ENCODE measurements at regions not wholly inside any gene's neighbourhood (a gene's known extent, or its start where the extent isn't known, plus 50 kb on each side); places are given as distances from the start of the nearest gene placed in this dataset.
A peak's percentile ranks its signal among the peaks of the same experiment; 100 is the strongest.

DNA sequence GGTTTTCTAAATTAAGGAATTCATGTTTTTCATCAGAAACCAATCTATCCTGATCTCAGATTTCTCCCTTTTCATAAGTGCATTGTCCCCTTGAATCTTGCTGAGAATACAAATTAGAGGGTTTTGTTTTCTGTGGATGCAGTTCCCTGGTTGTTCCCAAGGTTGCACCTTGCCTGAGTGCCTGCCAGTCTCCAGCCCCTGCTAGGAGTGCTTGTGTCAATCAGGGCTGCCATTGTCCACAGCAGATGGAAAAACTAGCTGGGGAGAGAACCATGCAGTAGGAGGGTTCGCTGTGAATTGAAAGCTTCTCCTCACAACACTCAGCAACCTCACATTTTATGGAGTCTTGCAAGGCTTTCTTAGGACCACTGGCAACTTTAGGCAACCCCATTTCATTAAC is 210.8 kb upstream of the CTNNB1 start:
- TF ChIP-seq, protein P1, sequence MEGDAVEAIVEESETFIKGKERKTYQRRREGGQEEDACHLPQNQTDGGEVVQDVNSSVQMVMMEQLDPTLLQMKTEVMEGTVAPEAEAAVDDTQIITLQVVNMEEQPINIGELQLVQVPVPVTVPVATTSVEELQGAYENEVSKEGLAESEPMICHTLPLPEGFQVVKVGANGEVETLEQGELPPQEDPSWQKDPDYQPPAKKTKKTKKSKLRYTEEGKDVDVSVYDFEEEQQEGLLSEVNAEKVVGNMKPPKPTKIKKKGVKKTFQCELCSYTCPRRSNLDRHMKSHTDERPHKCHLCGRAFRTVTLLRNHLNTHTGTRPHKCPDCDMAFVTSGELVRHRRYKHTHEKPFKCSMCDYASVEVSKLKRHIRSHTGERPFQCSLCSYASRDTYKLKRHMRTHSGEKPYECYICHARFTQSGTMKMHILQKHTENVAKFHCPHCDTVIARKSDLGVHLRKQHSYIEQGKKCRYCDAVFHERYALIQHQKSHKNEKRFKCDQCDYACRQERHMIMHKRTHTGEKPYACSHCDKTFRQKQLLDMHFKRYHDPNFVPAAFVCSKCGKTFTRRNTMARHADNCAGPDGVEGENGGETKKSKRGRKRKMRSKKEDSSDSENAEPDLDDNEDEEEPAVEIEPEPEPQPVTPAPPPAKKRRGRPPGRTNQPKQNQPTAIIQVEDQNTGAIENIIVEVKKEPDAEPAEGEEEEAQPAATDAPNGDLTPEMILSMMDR (IDR thresholded peaks at IDR 0.05) = no peak
- TF ChIP-seq EZH2phosphoT487 (IDR thresholded peaks at IDR 0.05) = no peak
- no peak for TF ChIP-seq EZH2 (IDR thresholded peaks at IDR 0.05)
- peaks cover 9% of the 10 kb centered on the region for H3K4me1 ChIP-seq
- no peaks in the 10 kb centered on the region for H3F3A ChIP-seq (ENCODE audit: low read depth)
- no peak overlapping the region for H3K9ac ChIP-seq
- no peaks in the 10 kb centered on the region for H3K36me3 ChIP-seq
- no peaks in the 10 kb centered on the region for H3K9me3 ChIP-seq (ENCODE audit: low read depth)
- H3K4me3 ChIP-seq = no peak overlapping the region
- Mint-ChIP-seq H3K36me3 (no peaks in the 10 kb centered on the region), H3K4me3 (no peak overlapping the region), H3K9me3 (no peaks in the 10 kb centered on the region), H3K27ac (no peak overlapping the region), H3K27me3 (ENCODE audit: insufficient read depth, low read depth) (peaks cover 3% of the 10 kb centered on the region), H3K4me1 (peaks cover 7% of the 10 kb centered on the region)
- no peak overlapping the region for H3K4me2 ChIP-seq
- peak; percentile 16 for DNase-seq (ENCODE audit: low spot score)
- no peaks in the 10 kb centered on the region for H3K79me2 ChIP-seq (ENCODE audit: low read depth)
- H3K27ac ChIP-seq = no peak overlapping the region
- H2AFZ ChIP-seq (replicated peaks) = no peak overlapping the region
- no peaks in the 10 kb centered on the region for H4K20me1 ChIP-seq (ENCODE audit: low read depth)
- no peaks in the 10 kb centered on the region for H3K27me3 ChIP-seq

DNA sequence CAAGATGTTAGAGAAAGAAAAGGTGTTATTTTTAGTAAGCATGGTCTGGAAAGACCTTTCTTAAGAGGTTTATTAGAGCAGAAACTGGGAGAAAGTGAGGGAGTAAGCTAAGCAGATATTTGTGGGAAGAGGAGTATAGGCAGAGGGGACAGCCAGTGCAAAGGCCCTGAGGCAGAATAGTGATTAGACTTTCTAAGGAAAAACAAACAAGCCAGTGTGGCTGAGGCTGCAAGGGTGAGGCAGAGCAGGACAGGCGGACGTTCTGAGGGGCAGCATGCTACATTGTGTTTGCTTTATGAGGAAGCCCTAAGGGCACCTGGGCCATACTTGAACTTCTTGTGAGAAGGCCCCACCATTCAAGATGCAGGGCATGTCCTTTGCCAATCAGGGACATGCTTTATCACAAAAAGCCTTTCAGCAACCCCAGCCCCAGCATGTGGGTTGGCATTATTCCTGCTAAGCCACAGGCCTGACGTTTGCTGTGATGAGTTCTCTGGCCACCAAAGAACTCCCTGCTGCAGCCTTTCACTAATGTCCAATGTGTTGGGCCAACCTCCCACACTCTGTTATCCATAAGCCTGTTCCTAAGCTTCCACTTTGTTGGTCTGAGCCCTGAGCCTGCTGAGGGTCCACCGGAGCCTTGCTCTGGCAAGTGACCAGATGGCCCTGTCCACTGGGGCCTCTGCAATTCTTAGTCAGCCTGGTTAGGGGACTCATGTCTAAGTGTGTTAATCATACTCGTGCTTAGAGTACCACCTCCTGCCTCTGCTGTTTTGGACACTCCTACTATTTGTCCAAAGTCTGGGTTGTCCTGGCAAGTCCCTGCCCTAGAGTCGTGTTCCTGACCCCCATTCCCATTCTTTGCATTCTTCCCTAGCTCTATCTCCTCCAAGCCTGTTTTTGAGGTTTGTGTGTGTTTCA is 209.9 kb upstream of the CTNNB1 start:
- H3K79me2 ChIP-seq (ENCODE audit: low read depth) = no peaks in the 10 kb centered on the region
- peaks cover 3% of the 10 kb centered on the region for H3K27me3 Mint-ChIP-seq (ENCODE audit: insufficient read depth, low read depth)
- H2AFZ ChIP-seq (replicated peaks) = no peak overlapping the region
- H3K27ac ChIP-seq = no peak overlapping the region
- H3F3A ChIP-seq (ENCODE audit: low read depth) = no peaks in the 10 kb centered on the region
- no peak for DNase-seq (ENCODE audit: low spot score)
- no peak overlapping the region for H3K4me3 ChIP-seq
- no peak overlapping the region for H3K4me2 ChIP-seq
- no peaks in the 10 kb centered on the region for H4K20me1 ChIP-seq (ENCODE audit: low read depth)
- H3K9ac ChIP-seq = no peak overlapping the region
- no peaks in the 10 kb centered on the region for H3K9me3 ChIP-seq (ENCODE audit: low read depth)
- peaks cover 9% of the 10 kb centered on the region for H3K4me1 ChIP-seq
- no peaks in the 10 kb centered on the region for H3K27me3 ChIP-seq
- TF ChIP-seq EZH2 (IDR thresholded peaks at IDR 0.05) = no peak
- TF ChIP-seq EZH2phosphoT487 (IDR thresholded peaks at IDR 0.05) = no peak
- TF ChIP-seq, protein P1 (IDR thresholded peaks at IDR 0.05) = no peak
- H3K27ac Mint-ChIP-seq = no peak overlapping the region
- no peaks in the 10 kb centered on the region for H3K36me3 Mint-ChIP-seq
- H3K4me1 Mint-ChIP-seq = peaks cover 7% of the 10 kb centered on the region
- no peak overlapping the region for H3K4me3 Mint-ChIP-seq
- no peaks in the 10 kb centered on the region for H3K36me3 ChIP-seq
- no peaks in the 10 kb centered on the region for H3K9me3 Mint-ChIP-seq

DNA sequence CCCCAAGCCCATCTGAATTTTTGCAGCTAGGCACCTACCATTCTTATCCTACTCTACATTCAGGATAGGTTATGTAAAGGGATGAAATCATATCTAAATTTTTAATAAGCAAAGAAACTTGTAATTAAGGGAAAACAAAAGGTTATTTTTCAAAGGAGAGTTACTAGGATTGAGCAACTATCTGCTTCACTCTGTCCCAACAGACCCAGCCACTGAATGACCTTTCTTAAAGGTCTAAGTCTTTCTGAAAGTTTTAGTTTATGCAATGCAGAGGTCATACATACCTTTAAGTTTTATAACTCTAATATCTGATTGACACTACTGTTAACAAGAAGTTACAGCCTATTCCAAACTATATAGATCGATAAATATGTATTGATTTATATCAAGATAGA is 209.2 kb upstream of the CTNNB1 start:
- no peaks in the 10 kb centered on the region for H3K27me3 ChIP-seq
- H3K36me3 Mint-ChIP-seq = no peaks in the 10 kb centered on the region
- H4K20me1 ChIP-seq (ENCODE audit: low read depth) = no peaks in the 10 kb centered on the region
- H3K4me3 ChIP-seq = no peak overlapping the region
- H3K4me2 ChIP-seq = no peak overlapping the region
- H3F3A ChIP-seq (ENCODE audit: low read depth) = no peaks in the 10 kb centered on the region
- peaks cover 9% of the 10 kb centered on the region for H3K4me1 ChIP-seq
- H3K4me3 Mint-ChIP-seq = no peak overlapping the region
- no peak overlapping the region for H3K27ac Mint-ChIP-seq
- no peak overlapping the region for H2AFZ ChIP-seq (replicated peaks)
- no peaks in the 10 kb centered on the region for H3K9me3 ChIP-seq (ENCODE audit: low read depth)
- no peaks in the 10 kb centered on the region for H3K36me3 ChIP-seq
- no peak overlapping the region for H3K27ac ChIP-seq
- no peak overlapping the region for H3K9ac ChIP-seq
- H3K4me1 Mint-ChIP-seq = peaks cover 7% of the 10 kb centered on the region
- H3K79me2 ChIP-seq (ENCODE audit: low read depth) = no peaks in the 10 kb centered on the region
- H3K27me3 Mint-ChIP-seq (ENCODE audit: insufficient read depth, low read depth) = peaks cover 3% of the 10 kb centered on the region
- no peak for TF ChIP-seq EZH2phosphoT487 (IDR thresholded peaks at IDR 0.05)
- TF ChIP-seq EZH2 (IDR thresholded peaks at IDR 0.05) = no peak
- TF ChIP-seq, protein P1 (IDR thresholded peaks at IDR 0.05) = no peak
- DNase-seq (ENCODE audit: low spot score) = no peak
- H3K9me3 Mint-ChIP-seq = no peaks in the 10 kb centered on the region

All from neural progenitor cell (in vitro differentiated cells).